ENCODE measurements at regions not wholly inside any gene's neighbourhood (a gene's known extent, or its start where the extent isn't known, plus 50 kb on each side); places are given as distances from the start of the nearest gene placed in this dataset.

DNA sequence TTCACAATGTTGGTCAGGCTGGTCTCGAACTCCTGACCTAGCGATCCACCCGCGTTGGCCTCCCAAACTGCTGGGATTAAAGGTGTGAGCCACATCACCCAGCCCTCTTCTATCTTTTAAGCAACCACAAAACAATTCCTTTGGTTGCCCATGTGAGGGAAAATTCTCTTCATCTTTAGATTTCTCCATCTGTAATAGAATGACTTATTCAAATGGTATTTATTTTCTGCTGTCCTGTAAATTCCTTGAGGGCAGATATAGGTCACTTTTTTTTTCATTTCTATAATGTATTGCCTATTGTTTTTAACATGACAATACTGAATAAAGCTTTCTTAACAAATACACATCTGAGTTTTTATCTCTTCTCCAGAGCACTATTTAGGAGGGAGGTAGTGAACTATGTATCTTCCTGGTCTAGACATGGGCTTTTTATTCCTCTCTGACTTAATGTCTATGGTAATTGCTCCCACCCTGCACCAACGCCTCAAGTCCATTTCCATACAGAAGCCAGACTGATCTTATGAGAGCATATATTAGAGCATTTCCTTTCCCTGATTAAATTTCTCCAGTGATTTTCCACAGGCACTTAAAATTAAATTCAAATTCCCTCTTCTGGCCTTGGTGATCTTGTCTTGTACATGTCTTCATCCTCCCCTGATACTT lies 595.6 kb downstream of the CAAP1 start:
- DNase-seq, result no peak

DNA sequence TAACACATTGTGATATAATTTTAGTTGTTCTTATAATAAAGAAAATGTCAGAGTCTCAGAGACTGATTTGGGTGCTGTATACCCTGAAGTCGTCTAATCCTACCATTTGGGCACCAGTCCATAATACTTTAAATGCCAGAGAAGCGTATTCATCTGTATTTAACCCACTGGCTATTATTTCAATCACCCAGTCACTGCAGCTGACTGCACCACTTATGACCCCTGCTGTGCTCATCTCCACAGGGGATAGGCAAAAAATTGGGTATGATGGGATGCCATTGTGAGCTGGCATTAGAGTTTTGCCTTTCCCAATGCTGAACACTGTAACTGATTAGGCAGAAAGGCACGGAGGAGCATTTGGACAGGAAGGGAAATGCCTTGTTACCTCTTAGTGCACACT lies 599.7 kb downstream of the CAAP1 start:
- no peak for DNase-seq

DNA sequence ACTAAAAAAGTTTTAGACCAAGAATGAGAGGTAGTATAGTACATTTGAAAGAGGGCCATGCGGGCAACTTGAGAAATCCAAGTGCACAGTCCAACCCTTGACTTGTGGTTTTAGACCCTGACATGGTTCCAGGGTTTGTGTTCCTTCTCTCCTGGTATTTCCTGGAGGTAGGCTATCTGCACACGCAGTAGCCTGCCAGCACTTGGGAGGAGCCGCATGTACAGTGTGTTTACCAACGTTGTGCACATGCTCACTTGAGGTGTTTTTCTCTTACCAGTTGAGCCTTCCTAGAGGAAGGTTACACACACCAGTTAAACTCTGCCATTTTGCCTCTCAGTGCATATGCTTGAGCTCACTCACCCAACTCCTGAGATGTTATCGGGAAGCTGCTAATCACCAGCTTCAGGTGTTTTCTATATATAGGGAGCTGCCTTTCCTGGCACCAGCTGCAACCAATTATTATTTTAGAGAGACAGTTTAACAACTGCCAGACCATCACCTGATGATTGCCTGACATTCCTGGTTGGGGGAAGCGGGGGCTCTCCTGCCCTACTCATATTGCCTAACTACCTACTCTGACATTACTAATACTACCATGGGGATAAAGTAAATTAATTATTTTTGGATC lies 593.4 kb upstream of the TUSC1 start:
- no peak for DNase-seq

DNA sequence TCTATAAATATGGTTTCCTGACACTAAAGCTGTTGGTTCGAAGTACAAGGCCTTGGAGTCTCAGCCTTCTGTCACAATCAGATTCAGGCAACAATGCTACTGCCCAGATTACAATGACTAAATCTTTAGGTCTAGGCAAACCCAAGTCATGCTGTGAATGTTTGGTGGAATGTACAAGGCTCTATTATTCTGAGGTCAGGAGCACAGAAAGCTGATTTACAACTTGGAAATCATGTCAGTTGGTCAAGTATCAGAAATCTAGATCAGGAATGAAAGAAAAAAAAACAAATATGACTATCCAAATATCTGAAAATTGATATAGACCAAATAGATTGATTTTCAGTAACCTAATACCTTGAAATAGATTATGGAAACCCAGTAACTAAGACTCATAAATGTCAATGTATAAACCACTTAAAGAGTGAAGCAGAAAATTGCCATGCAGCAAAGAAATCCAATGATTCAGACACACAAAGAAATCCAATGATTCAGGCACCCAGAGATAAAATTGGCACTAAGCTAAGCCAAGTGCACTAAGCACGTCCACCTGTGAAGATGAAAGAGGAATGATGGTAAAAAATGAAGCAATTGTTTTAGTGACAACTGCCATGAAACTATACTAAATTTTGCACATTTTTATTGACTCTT lies 588.0 kb upstream of the TUSC1 start:
- DNase-seq, result no peak

DNA sequence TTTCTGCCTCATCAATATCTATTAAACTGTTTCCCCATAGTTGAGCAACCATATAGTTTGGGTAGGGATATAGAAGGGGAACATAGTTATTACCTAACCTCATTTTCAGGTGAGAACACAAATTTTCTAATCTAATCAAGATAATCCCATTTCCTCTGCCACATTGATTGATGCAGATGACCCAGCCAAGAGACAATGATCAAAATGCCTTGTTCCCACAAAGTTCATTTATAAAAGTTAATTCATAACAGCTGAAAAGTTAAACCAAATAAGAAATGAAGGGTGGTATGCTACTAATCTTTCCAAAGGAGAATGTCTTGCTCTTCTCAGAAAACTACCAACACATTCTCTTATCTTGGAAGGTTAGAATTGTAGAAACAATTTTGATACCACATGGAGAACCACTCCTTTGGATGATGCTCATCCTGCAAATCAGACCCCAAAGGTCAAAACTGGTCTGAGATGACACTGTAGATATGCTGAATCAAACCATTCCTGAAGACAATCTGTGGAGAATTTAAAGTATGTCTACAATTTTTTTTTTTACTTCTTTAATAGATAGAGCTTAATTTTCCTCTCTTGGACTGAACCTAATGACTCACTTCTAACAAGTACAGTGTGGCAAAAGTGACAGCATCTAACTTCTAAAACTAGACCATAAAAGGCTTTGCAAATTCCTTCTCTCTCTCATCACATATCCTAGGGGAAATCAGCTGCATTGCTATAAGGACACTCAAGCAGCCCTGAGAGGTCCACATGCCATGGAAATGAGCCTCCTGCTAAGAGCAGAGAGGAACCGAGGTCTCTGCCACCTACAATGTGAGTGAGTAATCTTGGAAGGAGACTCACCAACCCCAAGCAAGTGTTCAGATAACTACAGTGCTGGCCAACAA lies 586.7 kb upstream of the TUSC1 start:
- DNase-seq, result no peak

DNA sequence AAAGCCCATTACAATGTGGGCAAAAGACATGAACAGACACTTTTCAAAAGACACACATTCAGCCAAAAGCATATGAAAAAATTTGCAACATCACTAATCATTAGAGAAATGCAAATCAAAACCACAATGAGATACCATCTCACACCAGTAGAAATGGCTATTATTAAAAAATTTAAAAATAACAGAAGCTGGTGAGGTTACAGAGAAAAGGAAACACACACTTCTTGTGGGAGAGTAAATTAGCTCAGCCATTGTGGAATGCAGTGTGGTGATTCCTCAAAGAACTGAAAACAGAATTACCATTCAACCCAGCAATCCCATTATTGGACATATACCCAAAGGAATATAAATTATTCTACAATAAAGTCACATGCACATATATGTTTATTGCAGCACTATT lies 585.2 kb upstream of the TUSC1 start:
- no peak for DNase-seq

DNA sequence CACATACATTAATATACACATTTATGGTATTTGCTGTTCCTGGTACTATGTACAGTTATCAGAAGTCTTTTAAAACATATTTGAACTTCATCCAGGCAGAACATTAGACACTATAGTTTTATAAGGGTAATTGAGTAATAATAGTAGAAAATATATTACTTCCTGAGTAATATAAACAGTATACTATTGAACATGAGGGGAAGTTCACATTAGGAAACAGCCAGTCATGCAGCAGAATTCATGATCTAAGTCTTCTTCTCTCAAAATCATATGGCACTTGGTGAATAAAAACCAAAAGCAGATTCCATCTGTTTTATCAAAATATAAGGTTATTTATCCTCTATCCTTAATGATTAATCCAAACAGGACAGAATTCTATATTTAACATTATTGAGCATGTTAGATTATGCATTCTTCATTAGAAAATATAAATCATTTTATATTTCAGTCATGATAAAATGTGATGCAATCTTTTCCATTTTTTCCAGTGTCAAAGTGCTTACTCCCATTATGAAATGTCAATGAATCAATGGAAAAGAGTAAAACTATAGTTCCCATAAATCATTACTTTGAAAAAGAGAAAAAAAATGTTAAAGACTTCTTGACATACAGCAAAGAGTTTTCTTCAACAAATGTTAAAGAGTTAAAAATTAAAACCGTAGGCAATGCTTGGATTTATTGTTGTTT lies 584.3 kb upstream of the TUSC1 start:
- DNase-seq, result no peak

DNA sequence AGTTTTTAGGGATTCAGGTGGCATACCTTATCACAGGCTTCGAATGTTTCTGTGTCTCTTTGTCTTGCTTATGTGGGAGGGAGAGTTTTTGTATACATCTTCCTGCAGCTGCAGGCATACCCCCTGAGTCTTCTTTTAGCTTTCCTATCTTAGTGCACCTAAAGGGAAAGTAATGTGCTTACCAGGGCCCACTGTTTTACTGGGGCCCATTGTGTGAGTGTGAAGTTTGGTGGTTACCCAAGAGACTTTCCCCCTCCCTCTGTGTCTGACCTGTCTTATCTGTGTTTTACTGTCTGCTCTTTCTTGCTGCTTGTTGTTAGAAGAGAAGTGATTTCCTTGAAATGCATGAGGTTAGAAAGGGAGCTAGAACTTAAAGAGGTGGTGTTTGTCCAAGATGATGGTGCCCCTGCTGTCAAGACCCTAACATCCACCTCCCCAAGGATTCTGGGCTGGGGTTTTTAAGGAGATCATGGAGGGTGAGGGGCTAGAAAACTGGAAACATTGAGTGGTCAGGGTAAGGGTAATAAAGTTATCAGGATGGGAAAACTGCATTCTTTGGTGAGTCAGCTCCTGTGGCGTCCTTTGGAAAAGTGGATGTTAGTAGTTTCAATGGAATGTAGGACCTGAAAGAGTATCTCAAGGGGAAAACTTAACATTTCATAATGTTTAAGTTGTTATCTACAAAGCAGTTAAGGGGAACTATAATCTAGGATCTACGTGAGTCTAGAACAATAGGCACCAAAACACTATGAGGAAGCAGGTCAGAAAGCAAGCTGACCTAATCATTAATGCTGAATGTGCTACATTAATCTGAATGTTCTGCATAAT lies 583.5 kb upstream of the TUSC1 start:
- DNase-seq, result no peak

DNA sequence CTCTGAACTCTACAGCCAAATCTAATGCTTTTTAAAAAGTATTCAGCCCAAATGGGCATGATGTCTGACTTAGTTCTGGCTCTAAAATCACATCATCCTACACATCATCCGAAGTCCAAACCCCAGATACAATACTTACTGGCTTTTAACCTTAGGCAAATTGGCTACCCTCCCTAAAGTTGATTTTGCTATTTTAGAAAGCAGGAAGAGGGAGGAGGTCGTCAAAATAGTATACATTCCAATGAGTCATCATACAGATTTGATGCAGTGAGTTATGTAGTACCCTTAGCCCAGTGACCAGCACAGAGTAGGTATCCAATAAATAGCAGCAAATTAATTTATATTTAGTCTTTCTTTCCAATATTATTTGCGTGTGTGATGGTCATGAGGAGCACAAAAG lies 582.0 kb upstream of the TUSC1 start:
- DNase-seq, result no peak

DNA sequence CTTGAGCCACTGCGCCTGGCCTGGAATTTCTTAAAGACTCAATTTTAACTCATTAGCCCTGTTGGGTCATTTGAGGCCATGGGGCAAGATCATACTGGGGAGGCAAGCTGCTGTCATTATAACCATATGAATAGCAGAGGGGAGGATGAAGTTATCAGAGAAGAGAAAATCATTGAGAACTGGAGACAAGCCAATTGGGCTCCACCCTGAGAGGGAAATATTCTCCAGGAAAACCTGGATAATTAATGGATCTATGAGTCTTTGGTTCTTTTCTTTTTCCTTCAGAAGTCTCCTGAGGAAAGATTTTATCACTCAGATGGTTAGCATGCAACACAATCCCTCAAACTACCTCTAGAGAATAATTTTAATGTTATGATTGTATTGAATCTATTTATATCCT lies 569.6 kb upstream of the TUSC1 start:
- no peak for DNase-seq

DNA sequence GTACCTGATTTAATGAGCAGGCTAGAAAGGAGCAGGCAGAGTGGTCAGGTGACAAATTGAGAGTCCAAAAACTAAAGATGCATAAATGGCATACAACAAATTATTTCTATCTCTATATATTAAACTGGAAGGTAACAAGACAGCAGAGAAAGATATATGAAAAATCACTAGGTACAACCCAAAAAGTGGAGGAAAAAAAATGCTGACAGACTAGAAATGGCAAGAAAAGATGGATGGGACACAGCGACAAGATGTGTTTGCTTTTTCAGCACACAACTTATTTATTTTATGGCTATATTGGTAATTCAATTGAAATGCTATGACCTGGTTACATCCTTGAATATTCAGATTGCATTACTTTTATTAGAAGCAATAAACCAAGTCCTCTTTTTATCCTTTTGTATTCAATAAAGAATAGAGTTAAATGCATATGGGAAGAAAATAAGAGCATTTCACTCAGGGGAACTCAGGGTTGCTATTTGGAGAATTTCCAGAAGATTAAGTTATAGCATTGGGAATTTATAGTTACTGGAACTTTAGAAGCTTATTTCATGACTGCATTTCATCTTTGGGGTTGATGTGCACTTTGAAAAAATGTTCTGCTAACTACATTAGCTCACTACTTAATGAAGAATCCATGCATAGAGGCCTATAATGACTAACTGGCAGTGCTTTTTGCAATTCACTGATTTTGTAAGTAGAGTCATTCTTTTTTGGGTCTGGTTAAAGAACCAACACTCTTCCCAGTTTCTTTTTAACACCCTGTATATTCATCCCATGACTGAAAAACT lies 566.6 kb upstream of the TUSC1 start:
- no peak for DNase-seq

DNA sequence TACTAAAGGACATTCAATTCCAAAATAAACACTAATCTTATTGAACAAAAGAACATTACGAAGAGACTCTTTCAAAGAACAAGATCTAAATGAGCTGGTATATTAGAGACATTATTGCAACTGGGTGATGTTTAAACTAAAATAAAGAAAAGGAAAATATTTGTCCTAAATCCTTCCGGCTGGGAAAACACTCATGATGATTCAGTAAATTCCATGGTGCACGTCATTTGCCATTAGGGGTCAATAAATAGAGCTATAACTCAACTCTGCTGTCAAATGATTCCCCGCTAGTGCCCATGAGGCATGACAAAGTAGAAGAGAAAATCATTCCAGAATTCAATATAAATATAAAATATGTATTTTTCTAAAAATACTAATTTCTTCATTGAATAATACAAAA lies 565.5 kb upstream of the TUSC1 start:
- DNase-seq, result no peak

DNA sequence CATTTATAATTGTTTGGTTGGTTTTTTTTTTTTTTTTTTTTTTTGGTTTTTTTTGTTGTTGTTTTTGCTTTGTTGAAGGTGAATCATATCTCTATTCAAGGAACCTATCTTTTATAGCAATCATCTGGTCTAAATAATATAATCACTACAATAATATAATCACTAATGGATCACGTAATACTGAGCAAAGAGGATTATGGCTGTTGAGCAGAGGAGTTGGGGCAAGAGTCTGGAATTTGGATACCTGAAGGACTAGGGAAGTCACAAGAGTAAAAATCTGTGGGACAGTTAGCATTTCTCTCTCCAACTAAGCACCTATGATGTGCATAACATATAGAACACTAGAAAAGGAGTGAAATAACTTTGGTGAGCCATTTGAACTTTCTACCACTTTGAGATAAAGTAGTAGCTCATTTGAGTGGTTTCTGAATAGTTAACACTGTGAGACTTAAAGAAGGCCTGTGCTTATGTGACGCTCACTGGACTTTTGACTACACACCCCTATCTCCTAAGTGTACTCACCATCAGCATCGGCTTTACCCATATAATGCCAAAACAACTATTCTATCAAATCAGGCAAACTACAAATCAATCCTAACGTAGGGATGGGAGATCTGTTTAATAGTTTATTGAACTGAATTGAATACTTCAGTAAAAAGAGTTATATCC lies 564.9 kb upstream of the TUSC1 start:
- no peak for DNase-seq

DNA sequence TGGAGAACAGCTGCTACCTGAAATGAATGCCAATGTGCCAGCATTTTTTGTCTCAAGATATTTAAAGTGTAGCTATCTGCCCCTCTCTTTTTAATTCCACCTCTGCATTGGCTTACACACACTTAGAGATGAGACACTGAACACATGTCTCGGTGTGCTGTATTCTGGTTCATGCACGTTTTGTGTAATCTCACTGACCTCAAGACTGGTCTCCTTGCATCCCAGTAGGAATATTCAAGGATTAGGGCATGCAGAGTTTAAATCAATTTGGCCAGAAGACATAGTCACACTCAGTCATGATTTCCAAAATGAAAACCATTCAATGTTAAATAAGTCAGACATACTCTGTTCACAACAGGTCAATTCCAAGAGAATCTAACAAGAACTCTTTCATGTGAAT lies 561.8 kb upstream of the TUSC1 start:
- DNase-seq, result no peak

DNA sequence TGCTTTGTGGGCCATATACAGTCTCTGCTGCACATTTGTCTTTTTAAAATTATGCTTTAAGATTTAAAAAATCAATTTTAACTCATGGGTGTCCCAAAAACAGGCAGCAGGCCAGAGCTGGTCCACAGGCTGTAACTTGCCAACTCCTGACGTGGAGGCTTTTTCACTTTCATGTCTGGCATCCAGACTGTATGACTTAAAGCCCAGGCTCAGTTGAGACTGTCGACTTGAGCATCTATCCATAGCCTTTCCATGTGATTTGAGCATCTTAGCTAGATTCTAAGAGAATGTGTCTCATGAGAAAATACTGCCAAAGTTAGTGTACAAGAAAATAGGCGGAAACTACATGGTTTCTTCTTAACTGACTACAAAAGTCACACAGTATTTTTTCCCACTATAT lies 559.0 kb upstream of the TUSC1 start:
- no peak for DNase-seq

DNA sequence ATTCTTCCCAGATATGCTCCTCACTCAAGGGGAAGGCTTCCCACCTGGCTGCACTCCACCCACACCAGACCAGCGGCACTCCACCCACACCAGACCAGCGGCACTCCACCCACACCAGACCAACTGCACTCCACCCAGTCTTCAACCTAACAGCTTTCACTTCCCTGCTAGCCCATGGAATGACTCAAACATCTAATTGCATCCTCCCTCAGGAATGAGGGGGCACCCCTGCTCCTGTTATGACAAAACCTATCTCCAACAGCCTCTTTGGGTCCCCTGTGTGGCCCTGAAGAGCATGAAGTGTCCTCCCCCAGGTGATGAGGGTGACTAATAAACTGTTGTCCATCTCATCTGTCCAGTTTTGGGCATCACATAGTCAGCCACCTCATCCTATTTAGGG lies 556.6 kb upstream of the TUSC1 start:
- DNase-seq, result no peak

DNA sequence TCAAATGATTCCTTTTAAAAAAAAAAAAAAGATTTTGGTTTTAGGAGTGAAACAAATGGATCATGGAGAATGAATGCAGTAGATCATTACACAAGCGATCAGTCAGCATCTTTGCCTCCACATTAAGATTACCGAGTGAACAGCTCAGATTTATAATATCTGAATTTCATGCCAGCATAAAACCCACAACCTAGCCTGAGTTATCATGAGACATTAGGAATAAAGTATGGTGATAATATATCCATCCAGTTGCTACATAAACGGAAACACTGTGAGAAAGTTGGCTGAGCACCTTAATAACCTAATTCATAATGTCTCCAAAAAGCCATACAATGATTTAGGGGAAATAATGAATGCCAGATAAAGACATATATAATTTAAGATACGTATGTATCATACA lies 553.1 kb upstream of the TUSC1 start:
- DNase-seq, result no peak

DNA sequence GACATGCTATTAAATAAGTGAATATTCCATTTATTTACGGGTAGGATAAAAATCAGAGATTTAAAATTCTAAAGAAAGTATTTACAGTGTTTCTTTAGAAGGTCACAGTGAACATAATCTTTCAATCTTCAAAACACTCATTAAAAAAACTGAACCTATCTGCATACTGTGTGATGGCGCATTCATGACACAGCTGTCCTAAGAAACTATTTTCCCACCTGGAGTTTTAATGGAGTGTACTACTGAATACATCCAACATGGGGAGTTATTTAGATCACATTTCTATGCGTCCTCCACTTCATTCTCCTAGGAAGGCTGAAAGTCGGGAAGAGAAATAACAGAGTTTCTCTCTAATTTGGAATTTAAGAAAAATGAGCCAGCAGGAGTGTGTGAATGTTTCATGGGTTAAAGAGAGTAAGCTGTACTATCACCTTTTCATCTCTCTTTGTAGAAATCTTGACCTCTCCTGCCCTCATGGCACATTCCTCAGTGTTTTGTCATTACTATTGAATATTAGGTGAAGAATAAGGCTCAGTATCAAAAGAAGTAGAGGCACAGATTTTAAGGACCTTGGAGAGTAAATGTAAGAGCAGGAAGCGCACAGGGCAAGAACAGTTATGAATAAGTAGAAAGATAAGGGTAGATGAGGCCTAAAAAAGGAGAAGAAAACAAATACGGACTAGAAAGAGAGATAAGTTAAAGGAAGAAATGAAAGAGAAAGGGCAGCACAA lies 551.2 kb upstream of the TUSC1 start:
- DNase-seq, result no peak

DNA sequence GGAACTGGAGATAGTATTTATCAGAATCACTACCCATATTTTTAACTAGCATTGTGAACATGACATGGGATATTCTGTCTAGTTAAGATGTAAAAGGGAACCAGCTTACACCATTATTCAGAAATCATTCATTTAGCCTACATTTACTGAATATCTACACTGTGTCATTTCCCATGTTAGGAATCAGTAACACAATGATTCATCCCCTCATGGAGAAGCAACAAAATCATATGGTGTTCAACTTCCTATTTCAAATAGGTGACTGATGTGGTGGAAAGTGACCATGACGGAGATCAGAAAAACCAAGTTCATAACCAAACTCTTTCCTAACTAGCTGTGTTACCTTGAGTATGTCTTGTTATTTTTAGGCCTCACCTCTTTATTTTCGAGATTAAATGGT lies 550.0 kb upstream of the TUSC1 start:
- DNase-seq, result no peak

DNA sequence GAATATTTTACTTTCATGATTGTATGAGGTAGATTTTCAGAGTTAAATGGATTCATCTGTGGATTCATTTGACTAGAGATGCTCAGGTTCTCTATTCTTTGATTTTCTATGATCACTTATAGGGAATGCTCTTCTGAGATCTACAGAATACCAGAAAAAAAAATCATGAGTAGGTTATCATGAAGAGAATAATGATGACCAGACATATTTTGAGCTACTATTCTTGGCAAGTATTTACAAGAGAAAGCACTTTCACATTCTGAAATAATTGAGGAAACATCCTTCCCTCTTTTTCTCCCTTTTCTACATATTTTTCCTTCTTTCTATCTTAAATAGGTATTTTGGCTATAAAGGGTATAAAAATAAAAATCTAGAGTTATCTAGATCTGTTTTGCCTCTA lies 543.0 kb upstream of the TUSC1 start:
- DNase-seq, result no peak

All from stimulated activated CD4-positive, alpha-beta T cell treated with anti-CD3 and anti-CD28 coated beads, Interleukin-15, amount 100 ng/mL, for 24 hours (primary cell).